Endothelial cell of umbilical vein (primary cell): ENCODE measurements at regions not wholly inside any gene's neighbourhood (a gene's known extent, or its start where the extent isn't known, plus 50 kb on each side); places are given as distances from the start of the nearest gene placed in this dataset.

ENCODE experiments used
- BruUV-seq: library from RNA; stranded (reverse); fragments of 400-500 nt; replicated peaks from 2 replicates; lab custom pipeline; 2021; lab: Mats Ljungman, UMichigan
- CTCF ChIA-PET: fragments of 300-600, 350-600 bp; sonication (Branson Sonifier 250); formaldehyde crosslinking; loops from one replicate; lab custom pipeline; 2021; ENCODE audit warnings: antibody characterized with exemption, inconsistent platforms; lab: Charles Lee
- POLR2A ChIA-PET: fragments of 300-600, 350-600 bp; sonication (Branson Sonifier 250); formaldehyde crosslinking; loops from one replicate; lab custom pipeline; 2021; ENCODE audit warnings: antibody characterized with exemption, inconsistent platforms; lab: Charles Lee
- DNase-seq: peaks from one replicate; pipeline ENCODE4 v3.0.0-alpha.2; 2011; ENCODE audit warnings: low read depth, low spot score
- FAIRE-seq: peaks from 2 replicates; lab custom pipeline; 2011; peaks lifted over from hg19 to GRCh38; lab: Jason Lieb, UNC
- H2AFZ ChIP-seq: 2 replicates; pipeline ENCODE4 v1.6.0; 2012; ENCODE audit warnings: low read depth, low read length, control low read depth, inconsistent platforms
- H3K27ac ChIP-seq: 2 replicates; pipeline ENCODE4 v1.5.1; 2011; ENCODE audit warnings: low read depth, mild to moderate bottlenecking, control low read depth, low read length, moderate library complexity; ENCODE audit not compliant: insufficient read depth
- H3K27me3 ChIP-seq, 2 experiments: 2 replicates each; pipeline versions ENCODE4 v1.6.0 to v1.6.1; 2011; ENCODE audit warnings: low read length in 2 of 2, mixed read lengths in 1 of 2; ENCODE audit not compliant: control insufficient read depth in 2 of 2, insufficient read depth in 2 of 2
- H3K36me3 ChIP-seq, 2 experiments: 2 replicates in 1 of 2; 3 replicates in 1 of 2; pipeline ENCODE4 v1.5.1; 2011; ENCODE audit warnings: low read length in 2 of 2, mild to moderate bottlenecking in 1 of 2, moderate library complexity in 1 of 2; ENCODE audit not compliant: control insufficient read depth in 2 of 2, insufficient read depth in 2 of 2; ENCODE audit errors: extremely low read depth in 1 of 2
- H3K4me1 ChIP-seq: 3 replicates; pipeline ENCODE4 v1.5.1; 2011; ENCODE audit warnings: mild to moderate bottlenecking, low read length; ENCODE audit not compliant: control insufficient read depth, insufficient read depth; ENCODE audit errors: extremely low read depth
- H3K4me2 ChIP-seq: 2 replicates; pipeline ENCODE4 v1.6.1; 2011; ENCODE audit warnings: low read length, control low read depth, mixed read lengths; ENCODE audit not compliant: insufficient read depth
- H3K4me3 ChIP-seq, 3 experiments: fragments of 200-600 bp in 1 of 3; sonication (generic), shearing (Covaris generic) in 1 of 3; replicated peaks in 1 of 3; 2 replicates each; pipeline ENCODE4 v1.5.1; 2011 to 2016; ENCODE audit warnings: control low read depth in 3 of 3, low read length in 3 of 3, mild to moderate bottlenecking in 2 of 3, inconsistent platforms in 1 of 3, low read depth in 1 of 3, moderate library complexity in 1 of 3; ENCODE audit not compliant: insufficient read depth in 1 of 3
- H3K79me2 ChIP-seq: 2 replicates; pipeline ENCODE4 v1.6.0; 2012; ENCODE audit warnings: low read length, inconsistent platforms; ENCODE audit not compliant: control insufficient read depth, insufficient read depth
- H3K9ac ChIP-seq: replicated peaks from 2 replicates; pipeline ENCODE3; 2011; ENCODE audit warnings: low read length, control low read depth; ENCODE audit not compliant: insufficient read depth; ENCODE audit errors: extremely low read depth
- H3K9me1 ChIP-seq: replicated peaks from 3 replicates; pipeline ENCODE4 v1.6.0; 2011; ENCODE audit warnings: mild to moderate bottlenecking, low read length; ENCODE audit not compliant: control insufficient read depth, insufficient read depth; ENCODE audit errors: extremely low read depth
- H3K9me3 ChIP-seq: replicated peaks from 2 replicates; pipeline ENCODE4 v1.5.1; 2012; ENCODE audit warnings: low read length, inconsistent platforms; ENCODE audit not compliant: control insufficient read depth, insufficient read depth
- H4K20me1 ChIP-seq: replicated peaks from 2 replicates; pipeline ENCODE3; 2011; ENCODE audit warnings: mild to moderate bottlenecking, low read length; ENCODE audit not compliant: control insufficient read depth, insufficient read depth; ENCODE audit errors: extremely low read depth
- EZH2 ChIP-seq: IDR thresholded peaks from 2 replicates; pipeline ENCODE4 v1.6.1; 2012; ENCODE audit warnings: borderline replicate concordance, low read depth, mild to moderate bottlenecking, moderate library complexity, low read length, inconsistent platforms; ENCODE audit not compliant: severe bottlenecking
- FOS ChIP-seq: IDR thresholded peaks from 2 replicates; pipeline ENCODE4 v1.6.1; 2011; ENCODE audit warnings: mild to moderate bottlenecking, low read length, moderate library complexity, borderline replicate concordance; ENCODE audit not compliant: insufficient read depth
- GATA2 ChIP-seq: IDR thresholded peaks from 2 replicates; pipeline ENCODE4 v1.7.0; 2011; ENCODE audit warnings: low read depth, mild to moderate bottlenecking, moderate library complexity, mixed read lengths, low read length; ENCODE audit not compliant: insufficient read length, insufficient read depth
- JUN ChIP-seq: IDR thresholded peaks from 2 replicates; pipeline ENCODE4 v1.6.1; 2011; ENCODE audit warnings: borderline replicate concordance, low read depth; ENCODE audit not compliant: insufficient read length, insufficient read depth
- MAX ChIP-seq: IDR thresholded peaks from 2 replicates; pipeline ENCODE4 v1.6.1; 2011; ENCODE audit not compliant: insufficient read depth, insufficient read length
- MYC ChIP-seq: IDR thresholded peaks from one replicate; pipeline ENCODE4 v1.6.1; 2011; ENCODE audit warnings: mild to moderate bottlenecking, low read depth, low read length
- POLR2A ChIP-seq: IDR thresholded peaks from 2 replicates; pipeline ENCODE4 v1.6.1; 2012; ENCODE audit warnings: low read depth, mild to moderate bottlenecking, control low read depth, low read length
- POLR2AphosphoS5 ChIP-seq: IDR thresholded peaks from 2 replicates; pipeline ENCODE4 v1.6.1; 2012; ENCODE audit warnings: low read depth, mild to moderate bottlenecking, control low read depth, low read length, moderate library complexity; ENCODE audit not compliant: insufficient read depth
- dilution Hi-C: fragments of 300-500 bp; cut with MboI; formaldehyde crosslinking; loops from one replicate; pipeline ENCODE4 v1.15.0; 2019; ENCODE audit warnings: low sequenced_read_pairs; ENCODE audit not compliant: extremely low pct_ligation_motif_present
- intact Hi-C: fragments of 100-400 bp; cut with micrococcal nuclease; formaldehyde crosslinking; loops from one replicate; pipeline ENCODE4 v1.10.0; 2022
- TF ChIP-seq, protein P1 (sequence below), 2 donors: IDR thresholded peaks; 1 replicate in 1 of 2; 2 replicates in 1 of 2; pipeline ENCODE4 v1.5.1; 2011; ENCODE audit warnings: low read length in 2 of 2, mild to moderate bottlenecking in 2 of 2, moderate library complexity in 2 of 2, control low read depth in 1 of 2, inconsistent platforms in 1 of 2, low read depth in 1 of 2; ENCODE audit not compliant: insufficient read depth in 1 of 2; ENCODE audit errors: extremely low read depth in 1 of 2

GRCh38 chr1:5005171-5005570 is 350.8 kb downstream of the AJAP1 start:
- Histone ChIP-seq H3K4me1 (no peaks in the 10 kb centered on the region), H3K9me1 (no peaks in the 10 kb centered on the region), H3K9me3 (no peaks in the 10 kb centered on the region), H3K27ac (no peak overlapping the region), H3K4me2 (no peak overlapping the region), H4K20me1 (no peaks in the 10 kb centered on the region), H3K36me3 (no peaks in the 10 kb centered on the region), H3K79me2 (no peaks in the 10 kb centered on the region), H2AFZ (no peak overlapping the region), H3K9ac (no peak overlapping the region), H3K27me3 (no peaks in the 10 kb centered on the region), H3K4me3 (no peak overlapping the region)
- intact Hi-C loops: no loop called here
- POLR2A ChIA-PET: no interaction called here
- DNase-seq: no peak
- dilution Hi-C loops: no loop called here
- no peak for FAIRE-seq
- CTCF ChIA-PET: no interaction called here
- BruUV-seq: no TSS peak
- no peak for TF ChIP-seq FOS
- TF ChIP-seq JUN: no peak
- no peak for TF ChIP-seq EZH2
- no peak for TF ChIP-seq POLR2AphosphoS5
- no peak for TF ChIP-seq GATA2
- no peak for TF ChIP-seq MAX
- TF ChIP-seq, protein P1, sequence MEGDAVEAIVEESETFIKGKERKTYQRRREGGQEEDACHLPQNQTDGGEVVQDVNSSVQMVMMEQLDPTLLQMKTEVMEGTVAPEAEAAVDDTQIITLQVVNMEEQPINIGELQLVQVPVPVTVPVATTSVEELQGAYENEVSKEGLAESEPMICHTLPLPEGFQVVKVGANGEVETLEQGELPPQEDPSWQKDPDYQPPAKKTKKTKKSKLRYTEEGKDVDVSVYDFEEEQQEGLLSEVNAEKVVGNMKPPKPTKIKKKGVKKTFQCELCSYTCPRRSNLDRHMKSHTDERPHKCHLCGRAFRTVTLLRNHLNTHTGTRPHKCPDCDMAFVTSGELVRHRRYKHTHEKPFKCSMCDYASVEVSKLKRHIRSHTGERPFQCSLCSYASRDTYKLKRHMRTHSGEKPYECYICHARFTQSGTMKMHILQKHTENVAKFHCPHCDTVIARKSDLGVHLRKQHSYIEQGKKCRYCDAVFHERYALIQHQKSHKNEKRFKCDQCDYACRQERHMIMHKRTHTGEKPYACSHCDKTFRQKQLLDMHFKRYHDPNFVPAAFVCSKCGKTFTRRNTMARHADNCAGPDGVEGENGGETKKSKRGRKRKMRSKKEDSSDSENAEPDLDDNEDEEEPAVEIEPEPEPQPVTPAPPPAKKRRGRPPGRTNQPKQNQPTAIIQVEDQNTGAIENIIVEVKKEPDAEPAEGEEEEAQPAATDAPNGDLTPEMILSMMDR (IDR thresholded peaks at IDR 0.05; ENCODE audit: extremely low read depth in 1 of 2, insufficient read depth in 1 of 2, low read depth in 1 of 2, low read length in 2 of 2): no peak
- TF ChIP-seq POLR2A: no peak
- no peak for TF ChIP-seq MYC
